Psoas muscle (tissue), 7 donors: ENCODE measurements at regions not wholly inside any gene's neighbourhood (a gene's known extent, or its start where the extent isn't known, plus 50 kb on each side); places are given as distances from the start of the nearest gene placed in this dataset.
"Not testable (repeated sequence)": the region's sequence is repeated elsewhere in the genome, so short reads cannot be mapped to it uniquely, and the experiment has no call there.

Source experiments
- ATAC-seq, 4 donors: fragments of 200-7000 bp; cut with Tn5 transposase; one replicate each; pipeline ENCODE4 v1.9.1; 2020; ENCODE audit warnings: moderate library complexity in 3 of 4, mild to moderate bottlenecking in 2 of 4
- DNase-seq, 2 donors: peaks; one replicate each; pipeline ENCODE4 v3.0.0-alpha.2; 2020
- H3K27ac ChIP-seq: fragments of 200-600 bp; one replicate; pipeline ENCODE4 v1.8.0; 2022
- H3K27me3 ChIP-seq, 3 donors: fragments of 200-600 bp in 1 of 3; one replicate each; pipeline versions ENCODE4 v1.6.1 to v1.8.0; 2013 to 2022; ENCODE audit warnings: low read length in 2 of 3, mild to moderate bottlenecking in 2 of 3, moderate library complexity in 1 of 3; ENCODE audit not compliant: insufficient read depth in 3 of 3
- H3K36me3 ChIP-seq, 2 donors: fragments of 200-600 bp in 1 of 2; one replicate each; pipeline versions ENCODE4 v1.6.1 to v1.8.0; 2013 to 2022; ENCODE audit warnings: low read depth in 1 of 2, mild to moderate bottlenecking in 1 of 2, moderate library complexity in 1 of 2; ENCODE audit not compliant: insufficient read depth in 1 of 2
- H3K4me1 ChIP-seq: fragments of 200-600 bp; one replicate; pipeline ENCODE4 v1.8.0; 2022
- H3K4me3 ChIP-seq: fragments of 200-600 bp; one replicate; pipeline ENCODE4 v1.8.0; 2022; ENCODE audit warnings: mild to moderate bottlenecking
- H3K9me3 ChIP-seq: fragments of 200-600 bp; one replicate; pipeline ENCODE4 v1.8.0; 2022
- WGBS, 3 donors: extraction: QIAGEN DNeasy Blood & Tissue Kit; methylation state at CpG; one replicate each; pipeline versions ENCODE4 v1.1.6 to v1.1.7; 2013; 5-methylcytosine and 5-hydroxymethylcytosine counted together
- intact Hi-C, 2 donors: fragments of 100-400 bp; cut with DNase I; formaldehyde crosslinking; loops; one replicate each; pipeline versions ENCODE4 v1.11.0 to v1.14.2; 2022
- TF ChIP-seq, protein P1 (sequence below): fragments of 200-600 bp; IDR thresholded peaks from one replicate; pipeline ENCODE4 v1.8.0; 2022; ENCODE audit warnings: antibody characterized with exemption
- donor health status: healthy with polysubstance abuse.
- donor health status: DM: no; HTN: no; CAD: no; lungs with moderate emphysema.
- donor health status: Bipolar disorder and iron deficiency.
- donor health status: healthy.
- donor health status: DM: yes; HTN: yes; CAD: no.
- donor health status: DM: no; HTN: no; CAD: no.
- donor health status: DM: yes; HTN: yes; CAD: no.

DNA sequence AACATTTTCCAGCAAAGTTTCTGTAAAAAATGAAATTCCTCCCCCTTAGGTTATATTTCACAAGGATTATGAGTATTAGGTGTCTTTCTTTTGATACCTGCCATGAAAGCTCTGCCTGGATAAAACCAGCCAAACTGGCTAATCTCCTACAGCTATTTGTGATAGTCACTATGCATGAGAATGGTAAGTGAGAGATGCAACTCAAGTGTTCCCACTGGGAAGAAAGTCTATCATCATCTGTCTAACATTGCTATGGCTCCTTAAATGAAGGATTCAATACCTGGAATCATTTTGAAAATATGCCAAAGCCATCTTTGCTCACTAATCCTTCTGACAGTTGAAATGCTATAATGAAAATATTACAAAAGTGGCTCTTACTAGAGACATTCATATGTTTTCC is 339.9 kb upstream of the LRRTM4 start:
- ATAC-seq (no peak), DNase-seq (no peak)
- H3K36me3 ChIP-seq, result no peaks in the 10 kb centered on the region
- no peak overlapping the region for H3K4me3 ChIP-seq
- H3K27me3 ChIP-seq, result no peaks in the 10 kb centered on the region
- TF ChIP-seq, protein P1, sequence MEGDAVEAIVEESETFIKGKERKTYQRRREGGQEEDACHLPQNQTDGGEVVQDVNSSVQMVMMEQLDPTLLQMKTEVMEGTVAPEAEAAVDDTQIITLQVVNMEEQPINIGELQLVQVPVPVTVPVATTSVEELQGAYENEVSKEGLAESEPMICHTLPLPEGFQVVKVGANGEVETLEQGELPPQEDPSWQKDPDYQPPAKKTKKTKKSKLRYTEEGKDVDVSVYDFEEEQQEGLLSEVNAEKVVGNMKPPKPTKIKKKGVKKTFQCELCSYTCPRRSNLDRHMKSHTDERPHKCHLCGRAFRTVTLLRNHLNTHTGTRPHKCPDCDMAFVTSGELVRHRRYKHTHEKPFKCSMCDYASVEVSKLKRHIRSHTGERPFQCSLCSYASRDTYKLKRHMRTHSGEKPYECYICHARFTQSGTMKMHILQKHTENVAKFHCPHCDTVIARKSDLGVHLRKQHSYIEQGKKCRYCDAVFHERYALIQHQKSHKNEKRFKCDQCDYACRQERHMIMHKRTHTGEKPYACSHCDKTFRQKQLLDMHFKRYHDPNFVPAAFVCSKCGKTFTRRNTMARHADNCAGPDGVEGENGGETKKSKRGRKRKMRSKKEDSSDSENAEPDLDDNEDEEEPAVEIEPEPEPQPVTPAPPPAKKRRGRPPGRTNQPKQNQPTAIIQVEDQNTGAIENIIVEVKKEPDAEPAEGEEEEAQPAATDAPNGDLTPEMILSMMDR, result no peak
- H3K4me1 ChIP-seq, result no peaks in the 10 kb centered on the region
- no peaks in the 10 kb centered on the region for H3K9me3 ChIP-seq
- H3K27ac ChIP-seq, result no peak overlapping the region
- intact Hi-C loops, result no loop called here

DNA sequence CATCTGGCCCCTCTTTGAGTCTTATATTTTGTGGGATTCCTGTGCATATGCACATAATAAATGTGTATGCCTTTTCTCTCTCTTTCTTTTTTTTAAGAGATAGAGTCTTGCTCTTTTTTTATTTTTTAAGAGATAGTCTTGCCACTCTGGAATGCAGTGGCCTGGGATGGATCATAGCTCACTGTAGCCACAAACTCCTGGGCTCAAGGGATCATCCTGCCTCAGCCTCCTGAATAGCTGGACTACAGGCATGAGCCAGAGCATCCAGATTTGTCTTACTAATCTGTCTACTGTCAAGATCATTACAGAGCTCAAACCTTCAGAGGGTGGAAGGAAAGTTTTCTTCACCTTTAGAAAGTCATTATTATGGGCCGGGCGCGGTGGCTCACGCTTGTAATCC is 342.2 kb upstream of the LRRTM4 start:
- H3K27me3 ChIP-seq, result no peaks in the 10 kb centered on the region
- DNase-seq (no peak), ATAC-seq (no peak)
- TF ChIP-seq, protein P1, result no peak
- no peak overlapping the region for H3K27ac ChIP-seq
- H3K9me3 ChIP-seq, result no peaks in the 10 kb centered on the region
- intact Hi-C loops, result no loop called here
- 95 to 98% (median 97%) methylated on average over 4 of the region's 4 CpGs for WGBS, 3 donors
- H3K36me3 ChIP-seq, result no peaks in the 10 kb centered on the region
- no peak overlapping the region for H3K4me3 ChIP-seq
- H3K4me1 ChIP-seq, result no peaks in the 10 kb centered on the region

DNA sequence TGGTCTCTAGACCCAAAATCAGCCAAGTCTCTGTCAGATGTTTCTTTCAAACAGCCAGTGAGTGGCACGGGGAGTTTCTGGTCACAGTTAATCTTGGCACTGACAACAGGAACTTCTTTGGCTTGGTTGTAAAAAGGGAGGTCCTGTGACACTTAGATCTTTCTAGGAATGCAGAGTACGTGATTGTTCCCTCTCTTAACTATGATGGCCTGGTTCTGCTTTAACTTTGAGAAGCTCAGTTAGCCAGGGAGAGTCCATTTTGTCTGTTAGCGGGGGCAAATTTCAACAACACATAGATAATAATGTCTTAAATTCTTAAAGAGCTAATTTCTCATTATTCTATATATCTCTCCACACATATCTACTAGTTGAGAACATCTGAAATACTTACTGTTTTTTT is 344.5 kb upstream of the LRRTM4 start:
- H3K27ac ChIP-seq, result no peak overlapping the region
- no peaks in the 10 kb centered on the region for H3K36me3 ChIP-seq
- intact Hi-C loops, result no loop called here
- DNase-seq, result no peak
- no peaks in the 10 kb centered on the region for H3K9me3 ChIP-seq
- TF ChIP-seq, protein P1, result no peak
- no peaks in the 10 kb centered on the region for H3K4me1 ChIP-seq
- 33 to 35% (median 34%) methylated on average over 3 of the region's 3 CpGs for WGBS, 3 donors
- no peak for ATAC-seq
- no peak overlapping the region for H3K4me3 ChIP-seq
- no peaks in the 10 kb centered on the region for H3K27me3 ChIP-seq

DNA sequence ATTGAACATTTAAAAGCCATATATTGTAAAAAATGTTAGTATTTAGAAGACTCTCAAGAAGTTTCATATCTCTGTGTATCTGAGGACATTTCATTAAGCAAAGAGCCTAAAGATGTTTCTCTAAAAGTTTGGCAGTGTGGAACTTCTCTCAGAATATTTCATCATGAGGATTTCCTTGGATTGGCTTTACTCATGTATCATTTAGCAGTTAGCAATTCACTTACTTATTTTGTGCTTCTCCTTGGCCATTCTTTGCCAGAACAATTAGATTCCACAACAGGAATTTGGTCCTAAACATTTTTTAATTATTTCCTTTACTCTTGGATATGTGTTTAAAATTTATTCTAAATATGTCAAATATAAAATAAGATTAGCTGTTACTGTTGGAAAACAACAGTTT is 345.0 kb upstream of the LRRTM4 start:
- ATAC-seq (no peak), DNase-seq (no peak)
- intact Hi-C loops, result no loop called here

DNA sequence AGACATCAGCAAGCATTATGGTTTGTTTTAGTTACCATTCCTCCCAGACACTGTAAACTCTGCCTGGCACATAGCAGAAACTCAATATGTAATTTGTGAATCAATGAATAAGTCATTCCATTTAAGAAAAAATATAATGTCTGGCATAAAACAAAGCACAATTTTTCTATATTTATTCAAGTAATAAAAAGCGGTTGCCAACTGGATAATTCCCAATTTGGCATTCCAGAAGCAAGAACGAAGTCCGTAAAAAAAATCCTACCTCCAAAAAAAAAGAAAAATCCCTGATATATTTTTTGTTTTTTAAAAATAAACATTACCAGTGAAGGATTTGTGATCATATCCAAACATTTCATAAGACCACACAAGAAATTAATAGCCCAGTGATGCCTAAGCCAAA is 351.3 kb upstream of the LRRTM4 start:
- 40 to 52% (median 51%) methylated on average over 3 of the region's 3 CpGs for WGBS, 3 donors
- no peaks in the 10 kb centered on the region for H3K9me3 ChIP-seq
- H3K27ac ChIP-seq, result no peak overlapping the region
- ATAC-seq, result no peak
- no peak overlapping the region for H3K4me3 ChIP-seq
- DNase-seq, result no peak
- TF ChIP-seq, protein P1, result no peak
- H3K36me3 ChIP-seq, result no peaks in the 10 kb centered on the region
- H3K27me3 ChIP-seq, result no peaks in the 10 kb centered on the region
- intact Hi-C loops, result no loop called here
- H3K4me1 ChIP-seq, result no peaks in the 10 kb centered on the region

More for the DNA sequence above, 345.0 kb upstream of the LRRTM4 start:
- TF ChIP-seq, protein P1, result no peak
- Histone ChIP-seq H3K4me1 (no peaks in the 10 kb centered on the region), H3K27ac (no peak overlapping the region), H3K9me3 (no peaks in the 10 kb centered on the region), H3K36me3 (no peaks in the 10 kb centered on the region), H3K4me3 (no peak overlapping the region), H3K27me3 (no peaks in the 10 kb centered on the region)

DNA sequence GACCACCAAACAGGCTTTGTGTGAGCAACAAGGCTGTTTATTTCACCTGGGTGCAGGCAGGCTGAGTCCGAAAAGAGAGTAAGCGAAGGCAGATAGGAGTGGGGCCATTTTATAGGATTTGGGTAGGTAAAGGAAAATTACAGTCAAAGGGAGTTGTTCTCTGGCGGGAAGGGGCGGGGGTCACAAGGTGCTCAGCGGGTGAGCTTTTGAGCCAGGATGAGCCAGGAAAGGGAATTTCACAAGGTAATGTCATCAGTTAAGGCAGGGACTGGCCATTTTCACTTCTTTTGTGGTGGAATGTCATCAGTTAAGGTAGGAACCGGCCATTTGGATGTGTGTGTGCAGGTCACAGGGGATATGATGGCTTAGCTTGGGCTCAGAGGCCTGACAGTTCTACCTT is 378.0 kb upstream of the LRRTM4 start:
- H3K9me3 ChIP-seq, H3K4me1 ChIP-seq, H3K36me3 ChIP-seq, H3K27ac ChIP-seq, intact Hi-C loops, H3K4me3 ChIP-seq, DNase-seq, H3K27me3 ChIP-seq, ATAC-seq: not testable (repeated sequence)
- WGBS, 3 donors, result 88 to 91% (median 91%) methylated on average over 6 of the region's 6 CpGs
